ENCODE measurements at regions not wholly inside any gene's neighbourhood (a gene's known extent, or its start where the extent isn't known, plus 50 kb on each side); places are given as distances from the start of the nearest gene placed in this dataset.

DNA sequence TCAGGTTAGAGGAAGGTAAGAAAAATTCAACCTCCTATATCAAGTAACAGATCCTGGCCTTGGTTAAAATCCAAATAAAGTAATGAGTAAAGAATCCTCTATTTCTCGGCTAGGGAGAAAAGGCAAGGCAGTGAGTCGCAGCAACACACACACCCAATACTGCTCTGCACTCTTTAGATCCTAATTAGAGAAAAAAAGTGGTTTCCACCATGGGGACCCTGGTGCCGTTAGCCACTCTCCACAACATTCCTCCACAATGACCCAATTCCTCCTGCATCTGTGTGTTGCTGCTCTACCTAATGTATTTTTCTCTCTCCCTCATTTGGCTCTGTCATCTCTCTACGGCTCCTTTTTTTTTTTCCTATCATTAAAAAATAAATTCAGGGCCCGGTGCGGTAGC lies 462.7 kb downstream of the METTL4 start:
- H3K4me3 Mint-ChIP-seq = no peak overlapping the region
- H3K9me3 Mint-ChIP-seq = no peaks in the 10 kb centered on the region
- Histone ChIP-seq H3K4me1 (ENCODE audit: control insufficient read depth, insufficient read depth, low read length) (peaks cover 4% of the 10 kb centered on the region), H3K9ac (ENCODE audit: extremely low read depth, low read length, poor library complexity, severe bottlenecking) (no peak overlapping the region), H3K27ac (ENCODE audit: low read depth, low read length) (no peak overlapping the region), H3K27me3 (ENCODE audit: control insufficient read depth, insufficient read depth, low read length, poor library complexity, severe bottlenecking) (no peaks in the 10 kb centered on the region), H3K9me3 (ENCODE audit: control insufficient read depth, low read length) (peaks cover 5% of the 10 kb centered on the region), H3K36me3 (ENCODE audit: control insufficient read depth, insufficient read depth, low read length) (no peaks in the 10 kb centered on the region), H3K4me3 (ENCODE audit: low read length) (no peak overlapping the region)
- H3K36me3 Mint-ChIP-seq (ENCODE audit: low read depth) = no peaks in the 10 kb centered on the region
- H3K27me3 Mint-ChIP-seq (ENCODE audit: insufficient read depth) = no peaks in the 10 kb centered on the region
- no peak for TF ChIP-seq CTCF (conservative IDR thresholded peaks at IDR 0.05)
- H3K27ac Mint-ChIP-seq = no peak overlapping the region
- 92 to 100% methylated on average over 3 to 6 of the region's 6 CpGs for WGBS, 2 experiments (ENCODE audit: insufficient coverage in 1 of 2, insufficient read length in 1 of 2)
- DNase-seq = peak; percentile 58
- H3K4me1 Mint-ChIP-seq = peaks cover 10% of the 10 kb centered on the region

GRCh38 chr18:2111456-2111855 lies 459.8 kb downstream of the METTL4 start:
- Histone ChIP-seq H3K9ac (ENCODE audit: extremely low read depth, low read length, poor library complexity, severe bottlenecking) (no peak overlapping the region), H3K9me3 (ENCODE audit: control insufficient read depth, low read length) (no peaks in the 10 kb centered on the region), H3K27ac (ENCODE audit: low read depth, low read length) (no peak overlapping the region), H3K27me3 (ENCODE audit: control insufficient read depth, insufficient read depth, low read length, poor library complexity, severe bottlenecking) (no peaks in the 10 kb centered on the region), H3K36me3 (ENCODE audit: control insufficient read depth, insufficient read depth, low read length) (no peaks in the 10 kb centered on the region), H3K4me3 (ENCODE audit: low read length) (no peak overlapping the region), H3K4me1 (ENCODE audit: control insufficient read depth, insufficient read depth, low read length) (peaks cover 4% of the 10 kb centered on the region)
- no peak for TF ChIP-seq CTCF (conservative IDR thresholded peaks at IDR 0.05)
- no peak overlapping the region for H3K27ac Mint-ChIP-seq
- 86 to 90% methylated on average over 3 of the region's 3 CpGs for WGBS, 2 experiments (ENCODE audit: insufficient coverage in 1 of 2, insufficient read length in 1 of 2)
- H3K36me3 Mint-ChIP-seq (ENCODE audit: low read depth) = no peaks in the 10 kb centered on the region
- H3K9me3 Mint-ChIP-seq = no peaks in the 10 kb centered on the region
- H3K27me3 Mint-ChIP-seq (ENCODE audit: insufficient read depth) = no peaks in the 10 kb centered on the region
- DNase-seq = peak; percentile 73
- H3K4me1 Mint-ChIP-seq = peaks cover 10% of the 10 kb centered on the region
- H3K4me3 Mint-ChIP-seq = no peak overlapping the region

DNA sequence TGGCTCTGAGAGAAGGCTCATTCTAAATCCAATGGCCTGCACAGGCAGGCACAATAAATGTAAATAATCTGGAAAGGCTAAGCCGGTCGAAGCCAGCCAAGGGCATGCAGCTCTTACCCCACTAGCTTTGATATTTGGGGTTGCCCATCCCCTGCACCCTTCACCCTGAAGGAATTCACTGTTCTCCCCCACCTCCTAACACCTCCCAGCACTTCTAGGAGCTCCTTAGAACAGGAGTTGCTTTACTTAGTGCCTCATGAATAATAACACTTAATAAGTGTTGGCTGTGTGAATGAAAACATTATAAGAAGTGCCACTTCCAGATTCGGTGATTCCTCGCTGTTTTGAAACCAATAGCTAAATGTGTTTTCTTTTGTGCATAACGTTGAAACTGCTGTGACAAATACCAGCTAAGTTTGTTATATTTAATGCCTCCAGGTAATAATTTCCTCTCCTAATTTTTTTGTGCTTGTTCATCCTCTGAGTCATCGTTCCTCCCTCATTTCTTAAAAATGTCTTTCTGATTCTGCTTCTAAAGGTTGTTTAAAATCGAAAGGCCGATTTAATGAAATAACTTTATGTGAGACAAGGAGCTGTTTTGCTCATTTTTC lies 458.8 kb downstream of the METTL4 start:
- peaks cover 4% of the 10 kb centered on the region for H3K4me1 ChIP-seq (ENCODE audit: control insufficient read depth, insufficient read depth, low read length)
- Mint-ChIP-seq H3K4me1 (peaks cover 10% of the 10 kb centered on the region), H3K4me3 (no peak overlapping the region), H3K9me3 (no peaks in the 10 kb centered on the region), H3K36me3 (ENCODE audit: low read depth) (no peaks in the 10 kb centered on the region), H3K27me3 (ENCODE audit: insufficient read depth) (no peaks in the 10 kb centered on the region), H3K27ac (no peak overlapping the region)
- DNase-seq = no peak
- no peaks in the 10 kb centered on the region for H3K27me3 ChIP-seq (ENCODE audit: control insufficient read depth, insufficient read depth, low read length, poor library complexity, severe bottlenecking)
- H3K4me3 ChIP-seq (ENCODE audit: low read length) = no peak overlapping the region
- no peaks in the 10 kb centered on the region for H3K36me3 ChIP-seq (ENCODE audit: control insufficient read depth, insufficient read depth, low read length)
- 64 to 82% methylated on average over 4 to 8 of the region's 8 CpGs for WGBS, 2 experiments (ENCODE audit: insufficient coverage in 1 of 2, insufficient read length in 1 of 2)
- H3K27ac ChIP-seq (ENCODE audit: low read depth, low read length) = no peak overlapping the region
- no peak overlapping the region for H3K9ac ChIP-seq (ENCODE audit: extremely low read depth, low read length, poor library complexity, severe bottlenecking)
- no peak for TF ChIP-seq CTCF (conservative IDR thresholded peaks at IDR 0.05)
- H3K9me3 ChIP-seq (ENCODE audit: control insufficient read depth, low read length) = no peaks in the 10 kb centered on the region
